Cardiac fibroblast (primary cell): ENCODE measurements at regions not wholly inside any gene's neighbourhood (a gene's known extent, or its start where the extent isn't known, plus 50 kb on each side); places are given as distances from the start of the nearest gene placed in this dataset.

Source experiments
- DNase-seq, 2 donors: peaks; one replicate each; pipeline versions ENCODE4 v3.0.0 to v3.0.0-alpha.2; 2010; ENCODE audit warnings: low read depth in 2 of 2
- H3K4me3 ChIP-seq, 2 donors: replicated peaks in 1 of 2; 1 replicate in 1 of 2; 2 replicates in 1 of 2; pipeline ENCODE4 v1.5.1; 2011; ENCODE audit warnings: low read depth in 2 of 2, low read length in 2 of 2, mild to moderate bottlenecking in 2 of 2, moderate library complexity in 1 of 2
- TF ChIP-seq, protein P1 (sequence below): IDR thresholded peaks from one replicate; pipeline ENCODE4 v1.5.1; 2011; ENCODE audit warnings: low read depth, mild to moderate bottlenecking, low read length, inconsistent platforms

DNA sequence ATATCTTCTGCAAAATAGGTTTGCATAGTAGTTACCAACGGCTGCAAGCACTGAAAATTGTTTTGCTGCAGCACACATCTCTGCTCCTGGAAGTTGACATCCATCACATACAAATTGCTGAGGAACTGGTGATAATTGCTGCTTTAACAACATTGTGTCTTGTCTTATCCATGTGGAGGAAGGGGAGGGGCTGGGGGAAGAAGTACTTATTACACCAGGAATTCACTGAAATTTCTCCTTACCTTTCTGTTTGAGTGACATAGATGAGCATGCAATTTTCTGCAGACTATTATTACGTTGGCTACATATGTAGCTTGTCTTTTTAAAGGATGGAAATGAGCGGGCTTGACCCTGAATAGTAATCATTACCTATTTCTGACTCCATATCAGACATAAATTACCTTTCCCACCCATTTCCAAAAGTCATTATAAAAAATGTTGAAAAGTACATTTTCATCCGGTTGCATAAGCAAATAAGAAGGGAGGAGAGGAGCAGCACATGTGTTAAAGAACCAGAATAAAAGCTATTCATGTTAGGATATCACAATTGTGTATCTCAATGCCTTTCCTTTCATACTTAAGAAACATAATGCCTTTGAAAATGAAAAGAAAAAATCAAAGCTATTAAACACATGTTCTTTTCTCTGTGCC lies 1905.6 kb downstream of the PCDH7 start:
- TF ChIP-seq, protein P1, sequence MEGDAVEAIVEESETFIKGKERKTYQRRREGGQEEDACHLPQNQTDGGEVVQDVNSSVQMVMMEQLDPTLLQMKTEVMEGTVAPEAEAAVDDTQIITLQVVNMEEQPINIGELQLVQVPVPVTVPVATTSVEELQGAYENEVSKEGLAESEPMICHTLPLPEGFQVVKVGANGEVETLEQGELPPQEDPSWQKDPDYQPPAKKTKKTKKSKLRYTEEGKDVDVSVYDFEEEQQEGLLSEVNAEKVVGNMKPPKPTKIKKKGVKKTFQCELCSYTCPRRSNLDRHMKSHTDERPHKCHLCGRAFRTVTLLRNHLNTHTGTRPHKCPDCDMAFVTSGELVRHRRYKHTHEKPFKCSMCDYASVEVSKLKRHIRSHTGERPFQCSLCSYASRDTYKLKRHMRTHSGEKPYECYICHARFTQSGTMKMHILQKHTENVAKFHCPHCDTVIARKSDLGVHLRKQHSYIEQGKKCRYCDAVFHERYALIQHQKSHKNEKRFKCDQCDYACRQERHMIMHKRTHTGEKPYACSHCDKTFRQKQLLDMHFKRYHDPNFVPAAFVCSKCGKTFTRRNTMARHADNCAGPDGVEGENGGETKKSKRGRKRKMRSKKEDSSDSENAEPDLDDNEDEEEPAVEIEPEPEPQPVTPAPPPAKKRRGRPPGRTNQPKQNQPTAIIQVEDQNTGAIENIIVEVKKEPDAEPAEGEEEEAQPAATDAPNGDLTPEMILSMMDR, result no peak
- H3K4me3 ChIP-seq, result no peak overlapping the region
- no peak for DNase-seq

DNA sequence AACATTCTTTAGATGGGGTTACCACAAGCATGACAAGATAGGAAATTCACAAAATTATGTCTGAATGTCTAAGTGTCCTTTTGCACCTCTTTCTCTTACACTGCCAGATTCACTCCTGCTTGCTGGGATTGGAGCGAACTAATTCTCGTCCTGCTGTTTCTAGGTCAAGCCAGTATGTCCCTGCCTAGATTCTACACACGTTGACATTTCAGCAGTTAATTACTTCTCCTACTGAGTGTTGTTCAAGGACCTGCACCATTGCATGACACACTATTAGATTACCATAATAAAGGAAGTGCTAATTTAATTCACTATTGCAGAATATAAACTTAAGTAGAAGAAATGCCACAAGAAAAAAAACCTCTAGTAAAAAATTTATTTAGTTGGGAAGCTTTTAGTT lies 1911.7 kb downstream of the PCDH7 start:
- no peak for DNase-seq
- TF ChIP-seq, protein P1, result no peak
- H3K4me3 ChIP-seq, result no peak overlapping the region

DNA sequence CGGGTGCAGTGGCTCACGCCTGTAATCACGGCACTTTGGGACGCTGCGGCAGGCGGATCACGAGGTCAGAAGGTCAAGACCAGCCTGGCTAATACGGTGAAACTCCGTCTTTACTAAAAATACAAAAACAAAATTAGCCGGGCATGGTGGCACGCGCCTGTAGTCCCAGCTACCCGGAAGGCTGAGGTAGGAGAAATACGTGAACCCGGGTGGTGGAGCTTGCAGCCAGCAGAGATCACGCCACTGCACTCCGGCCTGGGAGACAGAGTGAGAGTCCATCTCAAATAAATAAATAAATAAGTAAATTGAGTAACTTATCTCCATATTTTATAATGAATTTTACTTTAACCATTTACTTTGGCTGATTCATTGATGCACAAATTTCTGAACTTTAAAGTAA lies 1913.3 kb downstream of the PCDH7 start:
- no peak for DNase-seq
- no peak overlapping the region for H3K4me3 ChIP-seq
- TF ChIP-seq, protein P1, result no peak

DNA sequence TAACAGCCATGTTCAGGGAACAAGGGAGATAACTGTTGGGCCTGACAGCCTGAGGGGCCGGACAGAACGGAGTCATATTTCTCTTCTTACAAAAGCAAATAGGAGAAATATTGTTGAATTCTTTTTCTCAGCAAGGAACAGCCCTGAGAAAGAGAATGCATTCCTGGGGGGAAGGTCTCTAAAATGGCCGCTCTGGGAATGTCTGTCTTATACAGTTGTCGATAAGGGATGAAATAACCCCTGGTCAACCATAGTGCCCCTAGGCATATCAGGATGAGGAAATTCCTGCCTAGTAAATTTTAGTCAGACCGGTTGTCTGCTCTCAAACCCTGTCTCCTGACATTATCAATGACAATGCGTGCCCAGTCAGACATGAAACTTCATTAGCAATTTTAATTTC lies 1925.5 kb downstream of the PCDH7 start:
- DNase-seq, result no peak
- TF ChIP-seq, protein P1, result no peak
- H3K4me3 ChIP-seq, result no peak overlapping the region

DNA sequence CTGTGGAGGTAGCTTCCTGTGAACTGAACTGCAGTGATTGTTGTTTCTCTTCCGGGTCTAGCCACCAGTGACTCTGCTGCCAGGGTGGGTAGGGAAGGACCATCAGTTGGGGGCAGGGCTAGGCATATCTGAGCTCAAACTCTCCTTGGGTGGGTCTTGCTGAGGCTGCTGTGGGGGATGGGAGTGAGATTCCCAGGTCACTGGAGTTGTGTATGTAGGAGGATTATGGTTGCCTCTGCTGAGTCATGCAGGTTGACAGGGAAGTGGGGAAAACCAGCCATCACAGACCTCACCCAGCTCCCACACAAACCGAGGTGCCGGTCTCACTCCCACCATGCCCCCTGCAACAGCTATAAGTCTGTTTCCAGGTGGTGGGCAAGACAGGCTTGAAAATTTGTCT lies 1937.8 kb downstream of the PCDH7 start:
- DNase-seq, result no peak
- no peak overlapping the region for H3K4me3 ChIP-seq
- TF ChIP-seq, protein P1, result no peak

DNA sequence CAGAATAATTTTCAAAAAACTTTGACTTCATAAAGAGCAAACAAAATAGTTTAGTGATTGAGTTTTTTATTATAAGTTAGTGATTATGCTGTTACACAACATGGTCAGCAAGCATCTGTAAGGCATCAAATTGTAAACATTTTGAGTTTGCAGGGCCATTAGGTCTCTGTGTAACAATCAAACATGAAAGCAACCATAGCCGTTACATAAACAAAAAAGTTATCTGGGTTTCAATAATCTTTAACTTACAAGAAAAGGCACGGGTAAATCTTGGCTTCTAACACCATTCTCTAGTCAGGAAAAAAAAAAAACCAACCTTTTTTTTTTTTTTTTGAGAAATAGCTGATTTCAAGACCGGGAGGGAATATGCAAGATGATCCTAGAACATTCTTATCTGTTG lies 1941.1 kb downstream of the PCDH7 start:
- DNase-seq, result no peak
- TF ChIP-seq, protein P1, result no peak
- H3K4me3 ChIP-seq, result no peak overlapping the region

DNA sequence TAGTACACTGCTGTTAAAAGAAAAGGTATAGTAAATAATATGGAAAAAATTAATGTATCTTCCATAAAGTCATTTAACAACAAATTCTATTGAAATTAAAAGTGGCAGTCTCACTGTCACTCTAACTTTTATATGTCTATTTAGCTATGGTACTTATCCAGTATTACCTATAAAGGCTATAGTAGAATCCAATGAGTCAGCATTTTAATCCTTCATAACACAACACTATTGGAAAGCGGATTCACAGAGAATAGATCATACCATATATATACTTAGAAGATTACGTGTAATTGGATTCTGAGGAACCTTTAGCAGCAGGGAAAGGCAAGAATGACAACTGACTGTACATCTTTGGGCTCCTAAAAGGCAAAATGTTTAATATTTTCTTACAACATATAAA lies 1942.6 kb downstream of the PCDH7 start:
- no peak overlapping the region for H3K4me3 ChIP-seq
- DNase-seq, result no peak
- TF ChIP-seq, protein P1, result no peak
